Renal pelvis (tissue), 1 donor: ENCODE measurements at regions not wholly inside any gene's neighbourhood (a gene's known extent, or its start where the extent isn't known, plus 50 kb on each side); places are given as distances from the start of the nearest gene placed in this dataset.
A peak's percentile ranks its signal among the peaks of the same experiment; 100 is the strongest.
"Not testable (repeated sequence)": the region's sequence is repeated elsewhere in the genome, so short reads cannot be mapped to it uniquely, and the experiment has no call there.

Source experiments
- DNase-seq: peaks from one replicate; pipeline ENCODE4 v3.0.0-alpha.2; 2013

GRCh38 chr14:37843954-37844607 is 248.7 kb downstream of the TTC6 start:
- no peak for DNase-seq

DNA sequence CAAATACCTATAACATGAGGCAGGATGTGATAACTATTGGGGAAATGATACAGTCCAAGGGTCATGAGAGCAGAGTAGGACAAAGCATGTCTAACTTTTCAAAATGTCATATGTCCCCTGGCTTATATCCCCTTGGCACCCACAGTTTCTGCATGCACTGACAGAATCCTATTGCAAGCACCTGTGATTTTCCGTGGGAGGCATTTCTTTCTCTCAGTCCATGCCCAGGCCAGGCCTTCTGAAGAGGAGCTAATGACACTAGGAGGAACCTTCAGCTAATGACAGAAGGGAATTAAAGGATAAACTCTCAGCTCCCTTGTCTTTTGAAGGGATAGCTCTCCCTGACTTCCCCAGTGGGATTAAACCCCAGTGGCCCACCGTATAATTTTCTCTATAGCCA is 249.2 kb downstream of the TTC6 start:
- DNase-seq = no peak

DNA sequence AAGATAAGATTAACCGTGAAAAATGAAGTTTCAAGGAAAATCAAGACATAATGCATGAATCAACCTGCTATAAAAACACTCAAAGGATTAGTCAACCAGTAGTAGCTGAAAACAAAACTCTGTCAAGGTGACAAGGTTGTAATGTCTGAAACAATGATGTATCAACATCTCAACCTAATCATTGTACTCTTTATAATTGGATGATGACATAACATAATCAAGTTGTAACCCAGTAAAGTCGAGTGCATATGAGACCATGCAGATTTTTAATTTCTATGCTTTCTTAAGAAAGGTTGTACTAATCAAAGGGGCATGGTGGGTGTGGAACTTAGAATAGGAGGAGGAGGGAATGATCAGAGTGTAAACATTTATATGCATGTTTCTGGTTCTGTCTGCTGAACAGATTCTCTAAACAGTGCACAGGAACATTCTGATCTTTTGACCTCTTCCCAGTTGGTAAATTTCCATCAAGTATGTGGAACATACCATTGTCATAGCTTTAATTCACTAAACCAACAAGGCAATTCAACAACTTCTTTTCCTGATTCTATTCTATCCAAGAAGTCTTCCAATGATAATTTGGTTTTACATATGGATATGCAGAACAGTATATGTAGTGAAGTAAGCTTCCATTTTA is 253.7 kb downstream of the TTC6 start:
- no peak for DNase-seq

DNA sequence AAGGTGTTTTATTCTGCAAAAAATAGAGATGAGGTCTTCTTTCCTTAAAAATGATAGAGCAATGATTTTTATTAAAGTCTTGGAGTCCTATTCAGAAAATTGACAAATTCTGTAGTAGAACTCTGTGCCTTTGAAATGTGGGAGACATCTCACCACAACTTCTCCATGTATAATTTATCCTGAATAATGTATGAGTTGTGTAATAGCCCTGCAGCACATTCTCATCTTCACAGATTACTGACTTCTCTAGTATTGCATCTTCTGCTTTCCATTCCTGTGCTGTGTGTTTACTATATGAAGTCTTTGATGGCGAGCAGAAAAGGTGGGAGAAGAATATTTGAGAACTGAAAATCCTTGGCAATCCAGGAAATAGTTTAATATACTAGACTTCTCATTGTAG is 255.6 kb downstream of the TTC6 start:
- no peak for DNase-seq

DNA sequence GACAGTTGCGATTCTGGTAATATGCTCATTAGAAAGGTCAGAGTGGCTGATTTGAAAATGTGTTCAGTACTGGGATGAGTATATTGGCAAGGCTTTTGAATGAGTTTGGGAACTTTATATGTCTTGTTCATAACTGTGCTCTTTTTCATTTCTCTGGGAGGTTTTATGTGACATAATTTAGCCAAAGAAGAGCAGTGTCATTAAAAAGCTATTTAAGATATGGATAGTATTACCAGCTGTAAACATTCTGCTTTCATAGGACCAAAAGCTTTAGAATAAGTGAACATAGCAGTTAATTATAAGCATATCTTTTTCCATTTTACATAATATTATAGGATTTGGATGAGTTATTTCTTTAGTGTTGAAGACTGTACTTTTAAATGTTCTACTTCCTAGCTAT is 260.4 kb downstream of the TTC6 start:
- no peak for DNase-seq

GRCh38 chr14:37857774-37858266 is 262.4 kb downstream of the TTC6 start:
- no peak for DNase-seq

- no peak for DNase-seq
These were observed 263.3 kb downstream of the TTC6 start for GRCh38 chr14:37858733-37859132.

- DNase-seq = no peak
These were observed 263.7 kb downstream of the TTC6 start for GRCh38 chr14:37859177-37859576.

DNA sequence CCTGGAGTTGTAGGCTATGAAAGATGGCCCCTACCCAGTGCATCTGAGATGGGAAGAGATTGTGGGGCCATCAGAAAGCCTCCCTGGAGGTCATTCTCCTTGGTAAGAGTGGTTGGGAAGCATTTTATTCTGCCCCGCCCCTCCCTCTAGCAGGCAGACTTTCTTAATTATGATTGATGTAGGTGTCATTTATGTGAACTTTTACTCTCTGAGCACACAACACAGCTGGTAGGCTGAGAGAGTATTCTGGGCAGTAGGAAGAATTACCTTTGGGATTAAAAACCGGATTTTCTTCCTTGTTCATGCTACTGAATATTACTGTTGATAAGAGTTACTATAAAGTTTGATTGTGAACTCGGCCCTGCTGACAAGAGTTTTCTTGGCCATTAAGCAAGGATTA is 266.8 kb downstream of the TTC6 start:
- no peak for DNase-seq

DNA sequence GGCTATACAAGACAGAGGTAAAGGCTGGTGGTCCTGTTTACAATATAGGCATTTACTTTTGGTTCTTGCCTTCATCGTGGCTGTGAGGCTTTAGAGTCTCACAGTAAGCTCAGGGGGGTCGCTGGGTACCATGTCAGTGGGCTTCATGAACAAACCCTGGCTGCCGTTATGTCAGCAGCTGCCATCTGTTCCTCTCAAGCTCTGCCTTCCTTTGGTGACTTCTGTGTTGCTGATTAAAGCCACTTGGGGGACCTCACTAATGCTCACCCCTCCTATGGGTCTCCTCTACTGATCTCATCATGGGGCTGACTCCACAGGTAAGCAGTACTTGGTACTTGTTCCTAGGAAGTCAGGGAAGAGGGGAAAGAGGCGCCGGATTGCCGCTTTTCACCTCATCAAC is 268.7 kb downstream of the TTC6 start:
- no peak for DNase-seq

GRCh38 chr14:37864861-37865718 is 269.7 kb downstream of the TTC6 start:
- DNase-seq = no peak

- DNase-seq = no peak
These were observed 270.5 kb downstream of the TTC6 start for GRCh38 chr14:37865719-37866549.

DNA sequence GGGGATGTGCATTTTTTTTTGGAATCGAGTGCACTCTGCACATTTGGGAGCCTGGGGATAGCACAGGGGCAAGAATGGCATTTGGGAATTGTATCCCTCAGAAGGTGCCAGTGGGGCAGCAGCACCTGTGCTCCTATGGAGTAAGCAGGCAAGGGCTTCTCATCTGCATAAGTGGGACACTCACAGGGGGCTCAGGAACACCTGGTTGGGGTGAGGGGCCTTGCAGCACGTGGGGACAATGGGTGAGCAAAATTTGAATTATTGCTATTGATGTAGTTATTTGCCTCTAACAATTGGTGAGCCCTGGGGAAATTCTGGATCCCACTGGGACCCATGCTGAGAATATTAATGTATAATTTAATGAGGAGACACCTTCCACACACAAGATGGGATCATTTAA is 274.2 kb downstream of the TTC6 start:
- DNase-seq = no peak

GRCh38 chr14:37870170-37870569 is 274.7 kb downstream of the TTC6 start:
- DNase-seq = no peak

DNA sequence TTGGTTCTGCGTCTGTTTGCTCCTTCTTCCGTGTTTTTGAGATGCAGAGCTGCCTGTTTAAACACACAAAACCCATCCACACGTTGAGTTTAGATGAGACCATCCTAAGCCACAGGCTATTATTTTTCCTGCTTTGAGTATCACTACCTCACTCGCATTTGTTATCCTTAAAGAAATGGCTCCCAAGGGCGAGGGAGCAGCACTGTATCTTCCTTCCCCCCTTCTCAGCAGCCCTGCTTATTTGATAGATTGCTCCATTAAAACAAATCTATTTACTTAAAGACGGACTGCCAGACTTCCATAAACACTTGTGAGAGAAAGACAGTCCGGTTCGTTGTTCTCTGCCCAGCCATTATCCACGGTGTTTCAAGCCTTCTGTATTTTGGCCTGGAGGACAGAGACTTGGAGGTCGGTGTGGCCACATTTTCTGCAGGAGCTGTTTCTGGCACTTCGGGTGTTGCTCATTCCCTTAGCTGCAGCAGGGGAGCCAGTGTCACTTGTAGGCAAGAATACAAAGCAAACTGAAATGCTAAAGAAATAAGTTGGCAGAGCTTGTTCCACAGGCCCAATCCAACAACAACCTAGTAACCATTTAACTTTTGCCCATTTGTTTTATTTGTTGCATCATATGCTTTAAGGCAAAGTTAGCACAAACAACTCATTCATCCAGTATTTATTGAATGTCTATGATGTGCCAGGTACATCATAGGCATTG is 275.4 kb downstream of the TTC6 start:
- DNase-seq = no peak

- DNase-seq = not testable (repeated sequence)
These were observed 278.6 kb downstream of the TTC6 start for GRCh38 chr14:37874065-37874428.

DNA sequence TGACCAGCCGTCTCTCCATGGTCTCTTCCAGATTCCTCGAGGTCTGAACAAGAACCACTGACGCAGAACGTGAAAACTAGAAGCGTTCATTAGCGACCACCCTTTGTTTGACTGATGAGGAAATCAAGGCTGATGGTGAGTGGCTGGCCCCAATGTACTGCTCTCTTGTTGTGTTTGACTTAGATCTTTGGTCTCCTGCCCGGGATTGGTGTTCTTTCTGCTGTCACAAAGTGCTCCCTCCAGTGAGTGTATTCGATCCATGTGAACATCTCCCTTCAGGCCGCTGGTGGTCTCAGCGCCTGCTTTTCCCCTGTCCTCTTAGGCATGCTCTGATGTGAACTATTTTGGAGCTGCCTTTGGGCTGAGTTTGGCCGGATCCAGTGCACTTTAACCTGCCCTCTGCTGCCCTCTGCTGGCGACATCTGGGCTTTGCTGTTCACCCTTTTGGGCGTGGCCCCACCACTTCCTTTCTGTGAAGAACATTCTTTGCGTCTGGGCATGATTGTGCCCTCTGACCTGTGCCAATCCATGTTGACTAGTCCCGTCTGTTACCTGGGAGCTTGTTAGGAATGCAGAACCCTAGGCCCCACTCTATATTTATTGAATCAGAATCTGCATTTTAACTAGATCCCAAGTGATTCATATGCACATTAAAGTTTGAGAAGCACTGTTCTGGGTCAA is 279.1 kb downstream of the TTC6 start:
- peak; percentile 62 for DNase-seq

DNA sequence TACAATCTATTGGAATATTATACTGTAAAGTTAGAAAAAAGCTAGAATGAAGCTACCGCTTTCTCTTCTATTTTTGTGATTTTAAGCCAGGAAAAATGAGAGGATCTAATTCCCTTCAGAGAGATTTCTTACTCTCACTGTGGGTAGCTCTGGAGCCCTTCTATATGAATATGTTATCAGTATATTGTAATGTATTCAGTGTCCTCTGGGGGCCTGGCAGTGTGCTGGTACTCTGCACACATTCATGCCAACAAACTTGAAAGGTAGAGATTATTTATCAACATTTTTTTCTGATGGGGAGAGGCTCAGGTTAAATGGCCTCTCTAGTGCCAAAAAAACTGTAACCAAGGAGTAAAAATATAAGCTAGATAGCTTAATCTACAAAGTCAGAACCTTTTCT is 292.8 kb downstream of the TTC6 start:
- no peak for DNase-seq

GRCh38 chr14:37889087-37889486 is 293.7 kb downstream of the TTC6 start:
- DNase-seq = no peak

GRCh38 chr14:37890095-37890494 is 294.7 kb downstream of the TTC6 start:
- DNase-seq = no peak

GRCh38 chr14:37891500-37891899 is 296.1 kb downstream of the TTC6 start:
- not testable (repeated sequence) for DNase-seq
